Neuronal stem cell (in vitro differentiated cells): ENCODE measurements at regions not wholly inside any gene's neighbourhood (a gene's known extent, or its start where the extent isn't known, plus 50 kb on each side); places are given as distances from the start of the nearest gene placed in this dataset.

ENCODE experiments used
- DNase-seq: peaks from one replicate; pipeline ENCODE4 v3.0.0-alpha.2; 2013; ENCODE audit warnings: low spot score
- H2AFZ ChIP-seq: one replicate; pipeline ENCODE4 v1.6.1; 2013; ENCODE audit warnings: mild to moderate bottlenecking, low read length, inconsistent platforms
- H2AK5ac ChIP-seq: 2 replicates; pipeline ENCODE4 v1.6.1; 2013; ENCODE audit warnings: low read depth, mild to moderate bottlenecking, inconsistent platforms, low read length, moderate library complexity, mixed read lengths
- H2BK120ac ChIP-seq: 2 replicates; pipeline ENCODE4 v1.6.1; 2013; ENCODE audit warnings: low read depth, mild to moderate bottlenecking, inconsistent platforms, low read length, moderate library complexity, mixed read lengths
- H2BK12ac ChIP-seq: one replicate; pipeline ENCODE4 v1.6.1; 2013; ENCODE audit warnings: low read length, inconsistent platforms
- H2BK15ac ChIP-seq: 2 replicates; pipeline ENCODE4 v1.6.1; 2013; ENCODE audit warnings: mild to moderate bottlenecking, low read length, inconsistent platforms, mixed read lengths
- H2BK5ac ChIP-seq: one replicate; pipeline ENCODE4 v1.6.1; 2013; ENCODE audit warnings: inconsistent platforms, mild to moderate bottlenecking, low read length, moderate library complexity
- H3K14ac ChIP-seq: one replicate; pipeline ENCODE4 v1.6.1; 2013; ENCODE audit warnings: low read length, inconsistent platforms
- H3K18ac ChIP-seq: 2 replicates; pipeline ENCODE4 v1.6.1; 2013; ENCODE audit warnings: low read length, inconsistent platforms
- H3K23ac ChIP-seq: 2 replicates; pipeline ENCODE4 v1.6.1; 2013; ENCODE audit warnings: low read depth, mild to moderate bottlenecking, mixed read lengths, low read length, inconsistent platforms; ENCODE audit not compliant: poor library complexity
- H3K27ac ChIP-seq: replicated peaks from 3 replicates; pipeline ENCODE4 v1.5.1; 2013; ENCODE audit warnings: low read length, inconsistent platforms
- H3K27me3 ChIP-seq, 3 experiments: 2 replicates each; pipeline ENCODE4 v1.6.1; 2013; ENCODE audit warnings: low read length in 3 of 3, mild to moderate bottlenecking in 2 of 3, inconsistent platforms in 1 of 3, low read depth in 1 of 3, mixed read lengths in 1 of 3, moderate library complexity in 1 of 3; ENCODE audit not compliant: control insufficient read depth in 3 of 3, insufficient read depth in 3 of 3
- H3K36me3 ChIP-seq, 2 donors: replicated peaks in 1 of 2; 2 replicates each; pipeline ENCODE4 v1.6.1; 2013; ENCODE audit warnings: low read length in 2 of 2; ENCODE audit not compliant: control insufficient read depth in 2 of 2, insufficient read depth in 2 of 2
- H3K4ac ChIP-seq: 2 replicates; pipeline ENCODE4 v1.6.1; 2013; ENCODE audit warnings: inconsistent platforms, mild to moderate bottlenecking, low read length, moderate library complexity
- H3K4me1 ChIP-seq, 2 donors: 1 replicate in 1 of 2; 2 replicates in 1 of 2; pipeline ENCODE4 v1.6.1; 2013; ENCODE audit warnings: low read length in 2 of 2, low read depth in 1 of 2; ENCODE audit not compliant: control insufficient read depth in 2 of 2, insufficient read depth in 1 of 2
- H3K4me2 ChIP-seq: one replicate; pipeline ENCODE4 v1.6.1; 2013; ENCODE audit warnings: mild to moderate bottlenecking, low read length, inconsistent platforms; ENCODE audit not compliant: insufficient read depth, poor library complexity, severe bottlenecking
- H3K4me3 ChIP-seq, 2 donors: 2 replicates each; pipeline ENCODE4 v1.5.1; 2013; ENCODE audit warnings: low read length in 2 of 2, mild to moderate bottlenecking in 2 of 2, inconsistent platforms in 1 of 2, moderate library complexity in 1 of 2
- H3K79me1 ChIP-seq: one replicate; pipeline ENCODE4 v1.6.1; 2013; ENCODE audit warnings: low read depth, mild to moderate bottlenecking, inconsistent platforms, low read length, moderate library complexity
- H3K9ac ChIP-seq: one replicate; pipeline ENCODE4 v1.6.1; 2013; ENCODE audit warnings: mild to moderate bottlenecking, low read depth, low read length, inconsistent platforms; ENCODE audit not compliant: poor library complexity
- H3K9me3 ChIP-seq, 2 donors: replicated peaks in 1 of 2; 2 replicates each; pipeline versions ENCODE3 to v1.6.1; 2013; ENCODE audit warnings: low read length in 2 of 2, mild to moderate bottlenecking in 2 of 2, inconsistent platforms in 1 of 2, low read depth in 1 of 2, mixed read lengths in 1 of 2, moderate library complexity in 1 of 2; ENCODE audit not compliant: control insufficient read depth in 2 of 2, insufficient read depth in 1 of 2
- H4K8ac ChIP-seq: one replicate; pipeline ENCODE4 v1.6.1; 2013; ENCODE audit warnings: low read depth, mild to moderate bottlenecking, inconsistent platforms, low read length, moderate library complexity
- H4K91ac ChIP-seq: one replicate; pipeline ENCODE4 v1.6.1; 2013; ENCODE audit warnings: low read length, low read depth, mild to moderate bottlenecking, inconsistent platforms; ENCODE audit not compliant: poor library complexity
- WGBS, 2 donors: extraction: QIAGEN DNeasy Blood & Tissue Kit; methylation state at CpG; one replicate each; pipeline ENCODE4 v1.1.7; 2013; ENCODE audit warnings: missing lambda C conversion rate in 2 of 2, mixed read lengths in 1 of 2; ENCODE audit not compliant: insufficient read length in 2 of 2, insufficient replicate concordance in 1 of 2; ENCODE audit errors: extremely low coverage in 2 of 2; 5-methylcytosine and 5-hydroxymethylcytosine counted together

DNA sequence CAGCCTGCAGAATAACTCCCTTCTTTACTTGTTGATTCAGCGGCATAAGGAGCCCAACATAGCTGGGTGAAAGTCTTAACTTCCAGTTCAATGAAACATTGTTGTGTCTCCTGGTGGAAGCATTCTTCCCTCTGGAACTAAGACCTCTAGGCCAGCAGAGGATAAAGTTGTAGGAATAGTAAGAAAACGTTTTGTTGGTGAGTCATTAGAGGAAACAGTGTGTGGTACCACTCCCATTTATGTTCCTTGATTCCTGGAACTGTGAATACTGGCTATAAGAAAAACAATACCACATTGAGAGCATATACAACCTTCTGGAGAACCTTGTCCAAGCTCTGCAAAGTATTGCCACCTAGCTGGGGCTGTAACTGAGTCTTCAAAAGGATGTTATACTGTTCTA is 737.4 kb upstream of the ZP4 start:
- no peaks in the 10 kb centered on the region for H3K27me3 ChIP-seq
- no peak overlapping the region for H2AFZ ChIP-seq
- H3K4me3 ChIP-seq = no peak overlapping the region
- no peak overlapping the region for H2BK12ac ChIP-seq
- no peak overlapping the region for H2AK5ac ChIP-seq
- DNase-seq = no peak
- no peak overlapping the region for H3K4me2 ChIP-seq
- no peak overlapping the region for H4K91ac ChIP-seq
- WGBS, 2 donors = no CpG with 5 or more reads among the region's 2 CpGs
- no peak overlapping the region for H3K18ac ChIP-seq
- no peak overlapping the region for H4K8ac ChIP-seq
- H3K36me3 ChIP-seq = no peaks in the 10 kb centered on the region
- no peak overlapping the region for H2BK15ac ChIP-seq
- H3K14ac ChIP-seq = no peak overlapping the region
- no peak overlapping the region for H3K23ac ChIP-seq
- H3K79me1 ChIP-seq = no peaks in the 10 kb centered on the region
- H3K4me1 ChIP-seq = peaks cover 0 to 2% of the 10 kb centered on the region in 2 donors
- H2BK120ac ChIP-seq = no peak overlapping the region
- H3K4ac ChIP-seq = no peak overlapping the region
- no peak overlapping the region for H3K27ac ChIP-seq
- H3K9me3 ChIP-seq = peaks cover 0 to 2% of the 10 kb centered on the region in 2 donors
- no peak overlapping the region for H2BK5ac ChIP-seq
- H3K9ac ChIP-seq = no peak overlapping the region

DNA sequence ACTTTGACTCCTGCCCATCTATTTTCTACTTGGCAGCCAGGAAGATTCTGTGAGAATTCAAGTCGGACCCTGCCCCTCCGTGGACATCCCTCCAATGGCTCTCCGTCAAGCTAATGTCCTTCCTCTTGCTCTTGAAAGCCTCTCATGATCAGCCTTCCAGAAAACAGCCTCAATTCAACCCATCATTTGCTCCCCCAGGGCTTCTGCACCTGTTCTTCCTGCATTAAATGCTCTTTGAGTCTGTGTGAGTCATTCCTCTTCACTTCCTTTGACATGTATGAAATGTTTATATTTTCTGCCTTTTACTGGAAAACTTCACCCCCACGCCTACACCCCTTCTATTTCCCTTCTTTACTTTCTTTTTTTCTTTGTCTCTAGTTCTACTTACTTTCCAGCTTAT is 734.1 kb upstream of the ZP4 start:
- peaks cover 0 to 2% of the 10 kb centered on the region in 2 donors for H3K4me1 ChIP-seq
- H2BK15ac ChIP-seq = no peak overlapping the region
- WGBS, 2 donors = 100% methylated on average over 1 of the region's 4 CpGs; no CpG with 5 or more reads in 1 of the 2 donors
- no peak overlapping the region for H3K9ac ChIP-seq
- H3K18ac ChIP-seq = no peak overlapping the region
- H3K23ac ChIP-seq = no peak overlapping the region
- no peak overlapping the region for H4K91ac ChIP-seq
- H2AFZ ChIP-seq = peak overlapping the region; percentile 9
- no peak overlapping the region for H3K14ac ChIP-seq
- H3K36me3 ChIP-seq = no peaks in the 10 kb centered on the region
- no peak overlapping the region for H3K4me2 ChIP-seq
- H3K9me3 ChIP-seq = peaks cover 0 to 3% of the 10 kb centered on the region in 2 donors
- H3K4me3 ChIP-seq = no peak overlapping the region
- no peak overlapping the region for H2BK120ac ChIP-seq
- H3K79me1 ChIP-seq = no peaks in the 10 kb centered on the region
- H2BK5ac ChIP-seq = no peak overlapping the region
- no peak overlapping the region for H3K4ac ChIP-seq
- H2BK12ac ChIP-seq = no peak overlapping the region
- H3K27ac ChIP-seq = no peak overlapping the region
- no peak overlapping the region for H2AK5ac ChIP-seq
- H4K8ac ChIP-seq = no peak overlapping the region
- no peaks in the 10 kb centered on the region for H3K27me3 ChIP-seq
- DNase-seq = no peak

GRCh38 chr1:238621405-238621804 is 730.7 kb upstream of the ZP4 start:
- H2AFZ ChIP-seq = no peak overlapping the region
- H3K18ac ChIP-seq = no peak overlapping the region
- WGBS, 2 donors = no CpG with 5 or more reads among the region's 1 CpG
- DNase-seq = no peak
- H3K4ac ChIP-seq = no peak overlapping the region
- no peaks in the 10 kb centered on the region for H3K36me3 ChIP-seq
- H2BK15ac ChIP-seq = no peak overlapping the region
- H3K27ac ChIP-seq = no peak overlapping the region
- H2BK5ac ChIP-seq = no peak overlapping the region
- H3K9ac ChIP-seq = no peak overlapping the region
- no peak overlapping the region for H4K8ac ChIP-seq
- H2AK5ac ChIP-seq = no peak overlapping the region
- peaks cover 0 to 1% of the 10 kb centered on the region in 2 donors for H3K9me3 ChIP-seq
- H2BK120ac ChIP-seq = no peak overlapping the region
- no peak overlapping the region for H3K14ac ChIP-seq
- no peak overlapping the region for H3K4me2 ChIP-seq
- no peak overlapping the region for H2BK12ac ChIP-seq
- no peaks in the 10 kb centered on the region for H3K79me1 ChIP-seq
- H3K4me1 ChIP-seq = peaks cover 2% of the 10 kb centered on the region in 2 donors
- H3K4me3 ChIP-seq = no peak overlapping the region
- H4K91ac ChIP-seq = no peak overlapping the region
- H3K23ac ChIP-seq = no peak overlapping the region
- no peaks in the 10 kb centered on the region for H3K27me3 ChIP-seq

- Histone ChIP-seq H3K14ac (no peak overlapping the region), H2BK15ac (no peak overlapping the region), H3K4ac (no peak overlapping the region), H3K9me3 (peaks cover 0 to 1% of the 10 kb centered on the region in 2 donors), H3K36me3 (no peaks in the 10 kb centered on the region), H3K18ac (no peak overlapping the region), H3K4me1 (peaks cover 0 to 2% of the 10 kb centered on the region in 2 donors), H4K8ac (no peak overlapping the region), H2AFZ (no peak overlapping the region), H2BK12ac (no peak overlapping the region), H2BK5ac (no peak overlapping the region), H3K79me1 (no peaks in the 10 kb centered on the region), H3K23ac (no peak overlapping the region), H3K9ac (no peak overlapping the region), H4K91ac (no peak overlapping the region), H3K4me3 (no peak overlapping the region), H2BK120ac (no peak overlapping the region), H3K27ac (no peak overlapping the region), H2AK5ac (no peak overlapping the region), H3K4me2 (no peak overlapping the region), H3K27me3 (no peaks in the 10 kb centered on the region)
- DNase-seq = no peak
Observed at GRCh38 chr1:238619652-238620051, 728.9 kb upstream of the ZP4 start.
